DND-41 (cell line): ENCODE measurements at regions not wholly inside any gene's neighbourhood (a gene's known extent, or its start where the extent isn't known, plus 50 kb on each side); places are given as distances from the start of the nearest gene placed in this dataset.

Experiments used
- CTCF ChIP-seq: IDR thresholded peaks from 2 replicates; pipeline ENCODE4 v1.5.1; 2012; ENCODE audit warnings: borderline replicate concordance, low read length, moderate library complexity, mild to moderate bottlenecking; ENCODE audit not compliant: poor library complexity, severe bottlenecking; ENCODE audit errors: extremely low read depth
- EZH2 ChIP-seq: IDR thresholded peaks from 3 replicates; pipeline ENCODE4 v1.6.1; 2012; ENCODE audit warnings: borderline replicate concordance, low read depth, mild to moderate bottlenecking, moderate library complexity, low read length, inconsistent platforms; ENCODE audit not compliant: severe bottlenecking

GRCh38 chr16:65343556-65343955, 221.7 kb upstream of the CDH11 start:
- TF ChIP-seq CTCF, result no peak
- TF ChIP-seq EZH2, result no peak
